Thyroid gland (tissue), 4 donors: ENCODE measurements at regions not wholly inside any gene's neighbourhood (a gene's known extent, or its start where the extent isn't known, plus 50 kb on each side); places are given as distances from the start of the nearest gene placed in this dataset.
"Not testable (repeated sequence)": the region's sequence is repeated elsewhere in the genome, so short reads cannot be mapped to it uniquely, and the experiment has no call there.

Source experiments
- POLR2A ChIP-seq, 2 donors: fragments of 450-650 bp; IDR thresholded peaks; one replicate each; pipeline ENCODE4 v1.6.1; 2017; ENCODE audit warnings: antibody characterized with exemption in 2 of 2, mild to moderate bottlenecking in 2 of 2, moderate library complexity in 1 of 2
- TF ChIP-seq, protein P1 (sequence below), 6 experiments: fragments of 200-600 bp in 3 of 6; fragments of 450-650 bp in 3 of 6; sonication (generic) in 3 of 6; IDR thresholded peaks; one replicate each; pipeline ENCODE4 v1.5.1; 2016 to 2019; ENCODE audit warnings: antibody characterized with exemption in 6 of 6, mild to moderate bottlenecking in 2 of 6, inconsistent platforms in 1 of 6, moderate library complexity in 1 of 6

DNA sequence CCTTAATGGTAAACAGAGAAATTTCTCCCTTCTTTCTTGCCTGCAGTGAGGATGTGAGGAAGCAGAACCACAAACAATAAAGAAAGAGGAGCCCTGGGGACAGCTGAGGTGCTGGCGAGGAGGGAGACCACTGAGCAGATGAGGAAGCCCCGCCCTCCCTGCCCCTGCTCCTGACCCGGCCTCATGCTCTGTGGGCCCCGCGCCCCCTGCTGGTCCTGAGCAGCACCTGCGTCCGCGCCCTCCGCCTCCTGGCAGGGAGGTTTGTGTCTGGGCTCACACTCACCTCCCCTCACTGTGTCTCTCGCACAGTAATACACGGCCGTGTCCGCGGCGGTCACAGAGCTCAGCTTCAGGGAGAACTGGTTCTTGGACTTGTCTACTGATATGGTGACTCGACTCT, 135.5 kb downstream of the POTEB start:
- not testable (repeated sequence) for TF ChIP-seq POLR2A (IDR thresholded peaks at IDR 0.05)
- TF ChIP-seq, protein P1, sequence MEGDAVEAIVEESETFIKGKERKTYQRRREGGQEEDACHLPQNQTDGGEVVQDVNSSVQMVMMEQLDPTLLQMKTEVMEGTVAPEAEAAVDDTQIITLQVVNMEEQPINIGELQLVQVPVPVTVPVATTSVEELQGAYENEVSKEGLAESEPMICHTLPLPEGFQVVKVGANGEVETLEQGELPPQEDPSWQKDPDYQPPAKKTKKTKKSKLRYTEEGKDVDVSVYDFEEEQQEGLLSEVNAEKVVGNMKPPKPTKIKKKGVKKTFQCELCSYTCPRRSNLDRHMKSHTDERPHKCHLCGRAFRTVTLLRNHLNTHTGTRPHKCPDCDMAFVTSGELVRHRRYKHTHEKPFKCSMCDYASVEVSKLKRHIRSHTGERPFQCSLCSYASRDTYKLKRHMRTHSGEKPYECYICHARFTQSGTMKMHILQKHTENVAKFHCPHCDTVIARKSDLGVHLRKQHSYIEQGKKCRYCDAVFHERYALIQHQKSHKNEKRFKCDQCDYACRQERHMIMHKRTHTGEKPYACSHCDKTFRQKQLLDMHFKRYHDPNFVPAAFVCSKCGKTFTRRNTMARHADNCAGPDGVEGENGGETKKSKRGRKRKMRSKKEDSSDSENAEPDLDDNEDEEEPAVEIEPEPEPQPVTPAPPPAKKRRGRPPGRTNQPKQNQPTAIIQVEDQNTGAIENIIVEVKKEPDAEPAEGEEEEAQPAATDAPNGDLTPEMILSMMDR (IDR thresholded peaks at IDR 0.05): not testable (repeated sequence)
